Thyroid gland (tissue), 4 donors: ENCODE measurements at regions not wholly inside any gene's neighbourhood (a gene's known extent, or its start where the extent isn't known, plus 50 kb on each side); places are given as distances from the start of the nearest gene placed in this dataset.

ENCODE experiments used
- POLR2A ChIP-seq, 2 donors: fragments of 450-650 bp; IDR thresholded peaks; one replicate each; pipeline ENCODE4 v1.6.1; 2017; ENCODE audit warnings: antibody characterized with exemption in 2 of 2, mild to moderate bottlenecking in 2 of 2, moderate library complexity in 1 of 2
- TF ChIP-seq, protein P1 (sequence below), 6 experiments: fragments of 200-600 bp in 3 of 6; fragments of 450-650 bp in 3 of 6; sonication (generic) in 3 of 6; IDR thresholded peaks; one replicate each; pipeline ENCODE4 v1.5.1; 2016 to 2019; ENCODE audit warnings: antibody characterized with exemption in 6 of 6, mild to moderate bottlenecking in 2 of 6, inconsistent platforms in 1 of 6, moderate library complexity in 1 of 6

DNA sequence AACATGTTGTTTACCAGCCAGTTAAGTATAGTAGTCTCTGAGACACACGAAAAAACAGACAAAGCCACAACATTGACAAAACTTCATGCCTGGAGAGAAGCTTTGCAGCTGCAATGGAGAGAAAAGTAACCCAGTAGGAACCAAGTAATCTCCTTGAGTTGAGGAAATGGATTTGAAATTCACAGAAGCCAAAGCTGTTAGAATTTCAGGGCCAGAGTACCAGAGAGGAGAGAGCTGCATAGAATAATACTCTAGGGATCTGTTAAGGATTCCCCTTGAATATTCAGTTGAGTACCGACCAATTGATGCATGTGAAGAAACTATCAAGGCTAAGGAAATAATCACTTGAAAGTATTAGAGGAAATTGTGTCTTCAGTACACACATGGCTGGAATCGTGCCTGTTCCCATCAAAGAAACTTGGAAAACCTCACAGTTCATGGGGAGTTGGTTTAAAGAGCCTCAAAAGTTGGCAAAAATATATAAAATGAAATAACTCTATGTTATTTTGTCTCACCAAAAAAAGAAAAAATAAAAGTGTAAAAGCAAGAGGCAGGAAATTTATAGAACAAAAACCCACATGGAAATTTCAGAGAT lies 324.0 kb upstream of the NEGR1 start:
- TF ChIP-seq, protein P1, sequence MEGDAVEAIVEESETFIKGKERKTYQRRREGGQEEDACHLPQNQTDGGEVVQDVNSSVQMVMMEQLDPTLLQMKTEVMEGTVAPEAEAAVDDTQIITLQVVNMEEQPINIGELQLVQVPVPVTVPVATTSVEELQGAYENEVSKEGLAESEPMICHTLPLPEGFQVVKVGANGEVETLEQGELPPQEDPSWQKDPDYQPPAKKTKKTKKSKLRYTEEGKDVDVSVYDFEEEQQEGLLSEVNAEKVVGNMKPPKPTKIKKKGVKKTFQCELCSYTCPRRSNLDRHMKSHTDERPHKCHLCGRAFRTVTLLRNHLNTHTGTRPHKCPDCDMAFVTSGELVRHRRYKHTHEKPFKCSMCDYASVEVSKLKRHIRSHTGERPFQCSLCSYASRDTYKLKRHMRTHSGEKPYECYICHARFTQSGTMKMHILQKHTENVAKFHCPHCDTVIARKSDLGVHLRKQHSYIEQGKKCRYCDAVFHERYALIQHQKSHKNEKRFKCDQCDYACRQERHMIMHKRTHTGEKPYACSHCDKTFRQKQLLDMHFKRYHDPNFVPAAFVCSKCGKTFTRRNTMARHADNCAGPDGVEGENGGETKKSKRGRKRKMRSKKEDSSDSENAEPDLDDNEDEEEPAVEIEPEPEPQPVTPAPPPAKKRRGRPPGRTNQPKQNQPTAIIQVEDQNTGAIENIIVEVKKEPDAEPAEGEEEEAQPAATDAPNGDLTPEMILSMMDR (IDR thresholded peaks at IDR 0.05): no peak
- no peak for TF ChIP-seq POLR2A (IDR thresholded peaks at IDR 0.05)
